ENCODE measurements at regions not wholly inside any gene's neighbourhood (a gene's known extent, or its start where the extent isn't known, plus 50 kb on each side); places are given as distances from the start of the nearest gene placed in this dataset.

GRCh38 chr11:111183706-111184105, 61.8 kb upstream of the POU2AF2 start:
- no peak overlapping the region for H3K4me3 ChIP-seq (ENCODE audit: low read depth, low read length)
- no peaks in the 10 kb centered on the region for H3K36me3 ChIP-seq (ENCODE audit: control insufficient read depth, insufficient read depth, low read length)
- no peaks in the 10 kb centered on the region for H3K27me3 ChIP-seq (ENCODE audit: control insufficient read depth, insufficient read depth, low read length)
- no peak for DNase-seq (ENCODE audit: low read depth)
- TF ChIP-seq CTCF (IDR thresholded peaks at IDR 0.05; ENCODE audit: insufficient read depth, low read length, poor library complexity, severe bottlenecking), result no peak

- Histone ChIP-seq H3K27me3 (ENCODE audit: control insufficient read depth, insufficient read depth, low read length) (no peaks in the 10 kb centered on the region), H3K36me3 (ENCODE audit: control insufficient read depth, insufficient read depth, low read length) (no peaks in the 10 kb centered on the region), H3K4me3 (ENCODE audit: low read depth, low read length) (no peak overlapping the region)
- no peak for TF ChIP-seq CTCF (IDR thresholded peaks at IDR 0.05; ENCODE audit: insufficient read depth, low read length, poor library complexity, severe bottlenecking)
- no peak for DNase-seq (ENCODE audit: low read depth)
These were observed 66.2 kb upstream of the POU2AF2 start for GRCh38 chr11:111179184-111179910.

GRCh38 chr11:111177037-111177871, 68.3 kb upstream of the POU2AF2 start:
- TF ChIP-seq CTCF (IDR thresholded peaks at IDR 0.05; ENCODE audit: insufficient read depth, low read length, poor library complexity, severe bottlenecking), result no peak
- no peaks in the 10 kb centered on the region for H3K36me3 ChIP-seq (ENCODE audit: control insufficient read depth, insufficient read depth, low read length)
- no peak for DNase-seq (ENCODE audit: low read depth)
- H3K27me3 ChIP-seq (ENCODE audit: control insufficient read depth, insufficient read depth, low read length), result no peaks in the 10 kb centered on the region
- H3K4me3 ChIP-seq (ENCODE audit: low read depth, low read length), result no peak overlapping the region

GRCh38 chr11:111176603-111177002, 68.9 kb upstream of the POU2AF2 start:
- TF ChIP-seq CTCF (IDR thresholded peaks at IDR 0.05; ENCODE audit: insufficient read depth, low read length, poor library complexity, severe bottlenecking), result no peak
- H3K27me3 ChIP-seq (ENCODE audit: control insufficient read depth, insufficient read depth, low read length), result no peaks in the 10 kb centered on the region
- H3K36me3 ChIP-seq (ENCODE audit: control insufficient read depth, insufficient read depth, low read length), result no peaks in the 10 kb centered on the region
- no peak for DNase-seq (ENCODE audit: low read depth)
- H3K4me3 ChIP-seq (ENCODE audit: low read depth, low read length), result no peak overlapping the region

GRCh38 chr11:111173221-111173620, 72.3 kb upstream of the POU2AF2 start:
- TF ChIP-seq CTCF (IDR thresholded peaks at IDR 0.05; ENCODE audit: insufficient read depth, low read length, poor library complexity, severe bottlenecking), result no peak
- Histone ChIP-seq H3K36me3 (ENCODE audit: control insufficient read depth, insufficient read depth, low read length) (no peaks in the 10 kb centered on the region), H3K4me3 (ENCODE audit: low read depth, low read length) (no peak overlapping the region), H3K27me3 (ENCODE audit: control insufficient read depth, insufficient read depth, low read length) (no peaks in the 10 kb centered on the region)
- no peak for DNase-seq (ENCODE audit: low read depth)
